Breast epithelium (tissue), 3 donors: ENCODE measurements at regions not wholly inside any gene's neighbourhood (a gene's known extent, or its start where the extent isn't known, plus 50 kb on each side); places are given as distances from the start of the nearest gene placed in this dataset.

ENCODE experiments used
- CTCF ChIP-seq, 3 donors: fragments of 450-650 bp; IDR thresholded peaks; one replicate each; pipeline ENCODE4 v1.5.1; 2016 to 2017; ENCODE audit warnings: antibody characterized with exemption in 3 of 3, mild to moderate bottlenecking in 3 of 3, moderate library complexity in 3 of 3
- POLR2AphosphoS5 ChIP-seq, 3 donors: sonication (generic); formaldehyde crosslinking; IDR thresholded peaks; one replicate each; pipeline ENCODE4 v1.6.1; 2017; ENCODE audit warnings: antibody characterized with exemption in 3 of 3

DNA sequence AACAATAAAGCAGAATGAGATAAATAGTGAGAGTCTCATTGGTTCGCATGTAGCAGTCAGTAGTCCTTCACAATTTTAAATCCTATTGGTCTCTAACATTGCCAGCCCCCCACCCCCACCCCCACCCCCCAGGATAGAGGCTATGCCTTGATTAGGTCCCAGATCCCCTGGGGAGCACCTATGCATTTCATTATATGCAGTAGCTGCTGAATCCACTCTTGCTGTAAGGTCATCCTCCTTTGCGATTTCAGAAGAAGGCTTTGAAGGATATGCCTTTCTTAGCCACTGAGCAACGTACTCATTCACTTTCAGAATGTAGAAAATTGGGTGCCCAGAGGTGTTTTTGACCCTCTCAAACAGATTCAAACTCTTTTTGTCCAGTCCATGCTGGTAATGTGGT, 382.8 kb upstream of the GALNT5 start:
- no peak for TF ChIP-seq CTCF (IDR thresholded peaks at IDR 0.05)
- TF ChIP-seq POLR2AphosphoS5 (IDR thresholded peaks at IDR 0.05) = no peak
